ENCODE measurements at regions not wholly inside any gene's neighbourhood (a gene's known extent, or its start where the extent isn't known, plus 50 kb on each side); places are given as distances from the start of the nearest gene placed in this dataset.

DNA sequence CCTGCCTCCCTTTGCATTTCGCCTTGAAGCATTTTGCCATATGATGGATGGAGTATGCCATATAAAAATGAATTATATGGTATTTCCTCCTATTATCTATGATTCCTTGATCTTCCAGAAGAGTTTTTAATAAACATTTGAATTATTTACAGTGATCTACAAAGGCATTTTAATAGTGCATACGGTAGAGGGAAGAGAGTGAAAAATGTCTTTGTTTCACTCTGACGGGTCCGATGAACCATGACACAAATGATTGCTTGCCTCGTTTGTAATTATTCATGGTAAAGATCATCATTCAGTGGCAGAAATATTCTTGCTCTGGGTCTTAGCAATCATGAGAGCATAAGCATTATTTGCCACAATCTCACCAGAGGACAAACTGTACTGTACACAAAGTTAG lies 1010.9 kb downstream of the NTRK3 start:
- TF ChIP-seq, protein P1, sequence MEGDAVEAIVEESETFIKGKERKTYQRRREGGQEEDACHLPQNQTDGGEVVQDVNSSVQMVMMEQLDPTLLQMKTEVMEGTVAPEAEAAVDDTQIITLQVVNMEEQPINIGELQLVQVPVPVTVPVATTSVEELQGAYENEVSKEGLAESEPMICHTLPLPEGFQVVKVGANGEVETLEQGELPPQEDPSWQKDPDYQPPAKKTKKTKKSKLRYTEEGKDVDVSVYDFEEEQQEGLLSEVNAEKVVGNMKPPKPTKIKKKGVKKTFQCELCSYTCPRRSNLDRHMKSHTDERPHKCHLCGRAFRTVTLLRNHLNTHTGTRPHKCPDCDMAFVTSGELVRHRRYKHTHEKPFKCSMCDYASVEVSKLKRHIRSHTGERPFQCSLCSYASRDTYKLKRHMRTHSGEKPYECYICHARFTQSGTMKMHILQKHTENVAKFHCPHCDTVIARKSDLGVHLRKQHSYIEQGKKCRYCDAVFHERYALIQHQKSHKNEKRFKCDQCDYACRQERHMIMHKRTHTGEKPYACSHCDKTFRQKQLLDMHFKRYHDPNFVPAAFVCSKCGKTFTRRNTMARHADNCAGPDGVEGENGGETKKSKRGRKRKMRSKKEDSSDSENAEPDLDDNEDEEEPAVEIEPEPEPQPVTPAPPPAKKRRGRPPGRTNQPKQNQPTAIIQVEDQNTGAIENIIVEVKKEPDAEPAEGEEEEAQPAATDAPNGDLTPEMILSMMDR (IDR thresholded peaks at IDR 0.05), result no peak
- TF ChIP-seq POLR2A (IDR thresholded peaks at IDR 0.05), result no peak
- WGBS, 2 donors, result 54 to 56% methylated on average over 5 of the region's 5 CpGs
- ATAC-seq (no peak), DNase-seq (no peak)
- intact Hi-C loops (cut with DNase I), result no loop called here
- Histone ChIP-seq H3K4me1 (no peaks in the 10 kb centered on the region), H3K27me3 (no peaks in the 10 kb centered on the region), H3K36me3 (replicated peaks in 1 of 2; ENCODE audit: insufficient read depth in 1 of 2, low read depth in 2 of 2) (no peaks in the 10 kb centered on the region), H3K9me3 (no peaks in the 10 kb centered on the region), H3K27ac (no peak overlapping the region), H3K4me3 (no peak overlapping the region)

DNA sequence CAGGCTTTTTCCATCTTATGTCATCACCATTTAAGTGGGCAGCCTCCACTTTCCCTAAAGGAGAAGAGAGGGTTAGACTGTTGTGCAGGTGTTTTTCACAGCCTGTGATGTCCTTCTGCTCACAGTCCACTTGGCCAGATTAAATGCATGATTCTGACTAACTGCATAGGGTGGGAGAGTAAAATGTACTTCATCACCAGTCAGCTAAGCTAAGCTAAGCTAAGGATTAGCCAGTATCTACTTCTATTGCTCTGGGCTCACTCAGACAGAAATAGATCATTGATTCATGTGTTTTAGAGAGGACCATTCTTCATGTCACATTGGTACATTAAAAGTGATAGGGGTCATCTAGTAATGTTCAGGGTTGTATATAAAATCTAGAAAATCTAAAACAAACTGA lies 1013.1 kb downstream of the NTRK3 start:
- intact Hi-C loops (cut with DNase I), result no loop called here
- H3K36me3 ChIP-seq (replicated peaks in 1 of 2; ENCODE audit: insufficient read depth in 1 of 2, low read depth in 2 of 2), result no peaks in the 10 kb centered on the region
- no peak for ATAC-seq

DNA sequence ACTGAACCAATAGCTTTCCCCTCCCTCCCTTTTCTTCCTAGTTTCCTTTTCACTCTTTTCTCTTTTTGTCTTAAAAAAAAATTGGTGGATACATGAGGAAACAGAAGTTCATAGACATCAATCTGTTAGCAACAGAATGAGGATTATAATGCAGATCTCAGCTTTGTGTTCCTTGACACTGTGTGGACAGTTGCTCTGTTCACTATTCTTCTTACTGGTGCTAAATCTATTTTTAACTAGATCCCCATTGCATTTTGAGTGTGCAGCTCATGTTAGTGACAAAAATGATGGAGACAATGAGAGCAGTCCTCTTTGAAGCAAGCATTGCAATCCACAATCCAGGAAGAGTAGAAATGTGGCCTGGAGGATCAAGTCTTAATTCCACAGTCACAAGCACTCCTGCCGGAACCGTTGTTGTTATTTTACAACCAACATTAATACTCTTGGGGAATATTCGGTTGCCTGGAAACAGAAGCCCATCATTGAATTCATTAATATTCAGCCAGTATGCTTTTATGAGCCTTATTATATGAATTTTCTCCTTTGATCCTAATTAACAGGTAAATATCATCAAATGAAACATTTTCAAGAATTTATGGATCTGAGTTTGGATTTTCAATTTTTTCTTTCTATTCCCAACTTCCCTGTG lies 1016.8 kb downstream of the NTRK3 start:
- Histone ChIP-seq H3K27ac (no peak overlapping the region), H3K36me3 (replicated peaks in 1 of 2; ENCODE audit: insufficient read depth in 1 of 2, low read depth in 2 of 2) (no peaks in the 10 kb centered on the region), H3K27me3 (no peaks in the 10 kb centered on the region), H3K4me1 (no peaks in the 10 kb centered on the region), H3K9me3 (no peaks in the 10 kb centered on the region), H3K4me3 (no peak overlapping the region)
- DNase-seq (no peak), ATAC-seq (no peak)
- TF ChIP-seq, protein P1 (IDR thresholded peaks at IDR 0.05), result no peak
- TF ChIP-seq POLR2A (IDR thresholded peaks at IDR 0.05), result no peak
- intact Hi-C loops (cut with DNase I), result no loop called here
- 67 to 69% methylated on average over 3 of the region's 3 CpGs for WGBS, 2 donors

More for the DNA sequence above, 1013.1 kb downstream of the NTRK3 start:
- Histone ChIP-seq H3K27ac (no peak overlapping the region), H3K4me3 (no peak overlapping the region), H3K27me3 (no peaks in the 10 kb centered on the region), H3K9me3 (no peaks in the 10 kb centered on the region), H3K4me1 (no peaks in the 10 kb centered on the region)
- DNase-seq, result no peak
- TF ChIP-seq POLR2A (IDR thresholded peaks at IDR 0.05), result no peak
- TF ChIP-seq, protein P1 (IDR thresholded peaks at IDR 0.05), result no peak

DNA sequence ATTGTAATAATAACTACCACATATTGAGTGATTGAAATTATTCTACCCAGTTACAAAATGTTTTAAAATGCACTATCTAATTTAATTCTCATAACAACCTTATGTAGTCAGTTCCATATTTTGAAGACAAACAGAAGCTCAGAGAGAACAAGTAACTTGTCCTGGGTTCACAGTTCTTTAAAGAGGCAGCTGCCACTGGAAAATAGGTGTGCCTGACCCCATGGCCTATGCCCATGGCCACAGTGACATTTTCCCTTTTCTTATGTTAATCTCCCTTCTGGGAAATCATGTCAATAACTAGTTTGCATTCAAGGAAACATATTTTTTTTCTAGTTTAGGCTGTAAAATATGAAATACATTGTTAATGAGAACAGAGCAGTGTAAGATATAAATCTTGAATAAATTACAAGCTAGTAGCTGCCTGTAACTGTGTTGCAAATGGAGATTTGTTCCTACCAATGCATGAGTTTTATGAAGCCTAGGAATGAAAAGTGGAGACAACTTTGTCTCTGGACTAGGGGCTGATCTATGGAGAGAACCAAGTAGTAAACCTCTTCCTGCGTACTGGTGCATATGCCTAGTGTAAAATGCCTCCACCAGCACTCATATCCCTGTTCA lies 1018.0 kb downstream of the NTRK3 start:
- intact Hi-C loops (cut with DNase I), result no loop called here
- Histone ChIP-seq H3K27me3 (no peaks in the 10 kb centered on the region), H3K4me1 (no peaks in the 10 kb centered on the region), H3K27ac (no peak overlapping the region), H3K4me3 (no peak overlapping the region), H3K9me3 (no peaks in the 10 kb centered on the region), H3K36me3 (replicated peaks in 1 of 2; ENCODE audit: insufficient read depth in 1 of 2, low read depth in 2 of 2) (no peaks in the 10 kb centered on the region)
- 68 to 70% methylated on average over 1 of the region's 1 CpG for WGBS, 2 donors
- TF ChIP-seq POLR2A (IDR thresholded peaks at IDR 0.05), result no peak
- TF ChIP-seq, protein P1 (IDR thresholded peaks at IDR 0.05), result no peak
- DNase-seq (no peak), ATAC-seq (no peak)

DNA sequence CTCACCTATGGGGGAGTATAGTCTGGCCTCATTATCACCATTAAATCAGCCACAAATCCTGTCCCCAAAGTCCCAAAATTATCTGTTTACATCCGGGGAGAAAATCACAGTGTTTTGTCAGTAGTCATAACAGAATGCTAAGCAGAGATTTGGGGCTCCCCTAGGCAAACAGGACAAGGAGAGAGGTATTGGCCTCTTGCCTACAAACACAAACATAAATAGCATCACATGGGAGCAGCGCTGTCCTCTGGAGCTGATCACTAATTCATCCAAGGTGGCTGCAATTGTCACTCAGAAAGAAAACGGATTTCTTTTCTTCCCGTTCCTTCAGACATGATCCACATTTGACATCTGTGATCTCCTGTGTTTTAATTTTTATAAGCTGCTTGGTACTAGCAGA lies 1028.1 kb downstream of the NTRK3 start:
- 44 to 55% methylated on average over 4 of the region's 4 CpGs for WGBS, 2 donors
- intact Hi-C loops (cut with DNase I), result no loop called here
- H3K27ac ChIP-seq, result no peak overlapping the region
- TF ChIP-seq, protein P1 (IDR thresholded peaks at IDR 0.05), result no peak
- TF ChIP-seq POLR2A (IDR thresholded peaks at IDR 0.05), result no peak
- no peak for DNase-seq
- ATAC-seq, result no peak
- no peaks in the 10 kb centered on the region for H3K9me3 ChIP-seq
- H3K27me3 ChIP-seq, result no peaks in the 10 kb centered on the region
- no peak overlapping the region for H3K4me3 ChIP-seq
- no peaks in the 10 kb centered on the region for H3K36me3 ChIP-seq (replicated peaks in 1 of 2; ENCODE audit: insufficient read depth in 1 of 2, low read depth in 2 of 2)
- H3K4me1 ChIP-seq, result no peaks in the 10 kb centered on the region

All from body of pancreas (tissue), 4 donors.